ENCODE measurements at regions not wholly inside any gene's neighbourhood (a gene's known extent, or its start where the extent isn't known, plus 50 kb on each side); places are given as distances from the start of the nearest gene placed in this dataset.

- peak; percentile 7 for DNase-seq (ENCODE audit: low read depth, low spot score)
- ChIA-PET CTCF (no interaction called here), POLR2A (no interaction called here)
- no peak for TF ChIP-seq CTCF (IDR thresholded peaks at IDR 0.05; ENCODE audit: insufficient read depth, low read length, missing control alignments)
- no peak overlapping the region for H3K4me3 ChIP-seq (ENCODE audit: low read depth, low read length)
Measured at GRCh38 chrX:116272322-116272721, 101.8 kb downstream of the AGTR2 start.

GRCh38 chrX:116272861-116273260 lies 102.3 kb downstream of the AGTR2 start:
- no peak for TF ChIP-seq CTCF (IDR thresholded peaks at IDR 0.05; ENCODE audit: insufficient read depth, low read length, missing control alignments)
- ChIA-PET CTCF (no interaction called here), POLR2A (no interaction called here)
- DNase-seq (ENCODE audit: low read depth, low spot score) = no peak
- no peak overlapping the region for H3K4me3 ChIP-seq (ENCODE audit: low read depth, low read length)

GRCh38 chrX:116276261-116276660 lies 105.7 kb downstream of the AGTR2 start:
- ChIA-PET CTCF (no interaction called here), POLR2A (no interaction called here)
- no peak for DNase-seq (ENCODE audit: low read depth, low spot score)
- TF ChIP-seq CTCF (IDR thresholded peaks at IDR 0.05; ENCODE audit: insufficient read depth, low read length, missing control alignments) = no peak
- no peak overlapping the region for H3K4me3 ChIP-seq (ENCODE audit: low read depth, low read length)

GRCh38 chrX:116277351-116278225 lies 107.0 kb downstream of the AGTR2 start:
- POLR2A ChIA-PET = no interaction called here
- no peak for DNase-seq (ENCODE audit: low read depth, low spot score)
- CTCF ChIA-PET = no interaction called here
- H3K4me3 ChIP-seq (ENCODE audit: low read depth, low read length) = no peak overlapping the region
- TF ChIP-seq CTCF (IDR thresholded peaks at IDR 0.05; ENCODE audit: insufficient read depth, low read length, missing control alignments) = no peak

- no peak overlapping the region for H3K4me3 ChIP-seq (ENCODE audit: low read depth, low read length)
- no peak for TF ChIP-seq CTCF (IDR thresholded peaks at IDR 0.05; ENCODE audit: insufficient read depth, low read length, missing control alignments)
- DNase-seq (ENCODE audit: low read depth, low spot score) = no peak
- ChIA-PET POLR2A (no interaction called here), CTCF (no interaction called here)
Measured at GRCh38 chrX:116278826-116279225, 108.3 kb downstream of the AGTR2 start.

- no peak for DNase-seq (ENCODE audit: low read depth, low spot score)
- CTCF ChIA-PET = no interaction called here
- H3K4me3 ChIP-seq (ENCODE audit: low read depth, low read length) = no peak overlapping the region
- no peak for TF ChIP-seq CTCF (IDR thresholded peaks at IDR 0.05; ENCODE audit: insufficient read depth, low read length, missing control alignments)
- POLR2A ChIA-PET = no interaction called here
Measured at GRCh38 chrX:116281106-116281505, 110.6 kb downstream of the AGTR2 start.

All from AG04449 (cell line).